CD14-positive monocyte (primary cell): ENCODE measurements at regions not wholly inside any gene's neighbourhood (a gene's known extent, or its start where the extent isn't known, plus 50 kb on each side); places are given as distances from the start of the nearest gene placed in this dataset.

Experiments
- DNase-seq, 3 donors: peaks; one replicate each; pipeline ENCODE4 v3.0.0-alpha.2; 2011 to 2022
- H2AFZ ChIP-seq: 2 replicates; pipeline ENCODE4 v1.6.0; 2012; ENCODE audit warnings: mild to moderate bottlenecking, low read depth, low read length, inconsistent platforms; ENCODE audit not compliant: insufficient read depth, poor library complexity, severe bottlenecking
- H3K27ac ChIP-seq, 2 donors: 1 replicate in 1 of 2; 2 replicates in 1 of 2; pipeline ENCODE4 v1.5.1; 2012 to 2013; ENCODE audit warnings: low read length in 2 of 2, control low read depth in 1 of 2, inconsistent platforms in 1 of 2, low read depth in 1 of 2, mild to moderate bottlenecking in 1 of 2
- H3K27me3 ChIP-seq, 2 donors: one replicate each; pipeline versions ENCODE4 v1.6.0 to v1.6.1; 2011 to 2013; ENCODE audit warnings: low read length in 2 of 2; ENCODE audit not compliant: control insufficient read depth in 2 of 2, insufficient read depth in 2 of 2
- H3K36me3 ChIP-seq, 2 donors: replicated peaks in 1 of 2; 1 replicate in 1 of 2; 2 replicates in 1 of 2; pipeline versions ENCODE4 v1.5.1 to v1.6.1; 2012 to 2013; ENCODE audit warnings: low read length in 2 of 2, control low read depth in 1 of 2, inconsistent platforms in 1 of 2, mild to moderate bottlenecking in 1 of 2; ENCODE audit not compliant: insufficient read depth in 2 of 2, control insufficient read depth in 1 of 2
- H3K4me1 ChIP-seq, 2 donors: 1 replicate in 1 of 2; 2 replicates in 1 of 2; pipeline versions ENCODE4 v1.5.1 to v1.6.1; 2012 to 2013; ENCODE audit warnings: low read length in 2 of 2, control low read depth in 1 of 2, inconsistent platforms in 1 of 2, mild to moderate bottlenecking in 1 of 2, moderate library complexity in 1 of 2; ENCODE audit not compliant: insufficient read depth in 2 of 2, control insufficient read depth in 1 of 2
- H3K4me2 ChIP-seq: replicated peaks from 2 replicates; pipeline ENCODE3; 2012; ENCODE audit warnings: low read length, moderate library complexity, mild to moderate bottlenecking; ENCODE audit not compliant: poor library complexity, severe bottlenecking; ENCODE audit errors: extremely low read depth
- H3K4me3 ChIP-seq, 3 experiments: fragments of 200-600 bp in 1 of 3; sonication (generic) in 1 of 3; replicated peaks in 1 of 3; 1 replicate in 2 of 3; 2 replicates in 1 of 3; pipeline ENCODE4 v1.5.1; 2011 to 2013; ENCODE audit warnings: low read length in 3 of 3, mild to moderate bottlenecking in 3 of 3, control low read depth in 2 of 3, low read depth in 2 of 3, inconsistent platforms in 1 of 3, moderate library complexity in 1 of 3
- H3K79me2 ChIP-seq: 2 replicates; pipeline ENCODE4 v1.6.0; 2012; ENCODE audit warnings: mild to moderate bottlenecking, control low read depth, inconsistent platforms, low read length, moderate library complexity; ENCODE audit not compliant: insufficient read depth
- H3K9ac ChIP-seq: 2 replicates; pipeline ENCODE4 v1.6.0; 2017; ENCODE audit warnings: low read length, mild to moderate bottlenecking; ENCODE audit not compliant: insufficient read depth, poor library complexity, severe bottlenecking
- H3K9me3 ChIP-seq, 2 donors: replicated peaks in 1 of 2; 1 replicate in 1 of 2; 2 replicates in 1 of 2; pipeline versions ENCODE4 v1.5.1 to v1.6.1; 2012 to 2013; ENCODE audit warnings: low read length in 2 of 2, control low read depth in 1 of 2; ENCODE audit not compliant: control insufficient read depth in 1 of 2, insufficient read depth in 1 of 2
- H4K20me1 ChIP-seq: 2 replicates; pipeline ENCODE4 v1.6.0; 2012; ENCODE audit warnings: mild to moderate bottlenecking, low read length, control low read depth, moderate library complexity; ENCODE audit not compliant: insufficient read depth
- H3K27ac Mint-ChIP-seq, 7 donors: one replicate each; pipeline ENCODE4 v1.8.0; 2020; ENCODE audit warnings: mild to moderate bottlenecking in 7 of 7, mixed read lengths in 7 of 7, moderate library complexity in 6 of 7, inconsistent platforms in 2 of 7
- H3K27me3 Mint-ChIP-seq, 3 donors: one replicate each; pipeline ENCODE4 v1.8.0; 2021 to 2022; ENCODE audit warnings: low read depth in 3 of 3, mild to moderate bottlenecking in 3 of 3, mixed read lengths in 3 of 3, moderate library complexity in 3 of 3, inconsistent platforms in 1 of 3
- H3K36me3 Mint-ChIP-seq, 2 donors: one replicate each; pipeline ENCODE4 v1.8.0; 2020; ENCODE audit warnings: mixed read lengths in 2 of 2, inconsistent platforms in 1 of 2, mild to moderate bottlenecking in 1 of 2
- H3K4me1 Mint-ChIP-seq: one replicate; pipeline ENCODE4 v1.8.0; 2020; ENCODE audit warnings: mild to moderate bottlenecking, mixed read lengths
- H3K4me3 Mint-ChIP-seq, 2 donors: one replicate each; pipeline ENCODE4 v1.8.0; 2020; ENCODE audit warnings: mild to moderate bottlenecking in 2 of 2, mixed read lengths in 2 of 2, moderate library complexity in 1 of 2
- H3K9me3 Mint-ChIP-seq, 7 donors: one replicate each; pipeline ENCODE4 v1.8.0; 2020 to 2022; ENCODE audit warnings: mixed read lengths in 7 of 7, mild to moderate bottlenecking in 6 of 7, moderate library complexity in 6 of 7, inconsistent platforms in 2 of 7
- CTCF ChIP-seq: fragments of 200-600 bp; IDR thresholded peaks from one replicate; pipeline ENCODE4 v1.8.0; 2022; ENCODE audit warnings: antibody characterized with exemption, mild to moderate bottlenecking
- WGBS: methylation state at CpG from one replicate; pipeline ENCODE4 v1.1.5; 2013; ENCODE audit warnings: missing lambda C conversion rate; ENCODE audit not compliant: insufficient coverage; 5-methylcytosine and 5-hydroxymethylcytosine counted together
- intact Hi-C, 2 donors: fragments of 100-400 bp; cut with micrococcal nuclease; formaldehyde crosslinking; loops; one replicate each; pipeline versions ENCODE4 v1.15.0 to v1.15.1; 2023

- H3K4me2 ChIP-seq: no peak overlapping the region
- H3K4me3 ChIP-seq: no peak overlapping the region
- no CpG with 5 or more reads among the region's 4 CpGs for WGBS
- no peak overlapping the region for H3K4me3 Mint-ChIP-seq
- no peaks in the 10 kb centered on the region for H3K4me1 ChIP-seq
- H3K79me2 ChIP-seq: no peaks in the 10 kb centered on the region
- no peaks in the 10 kb centered on the region for H3K36me3 Mint-ChIP-seq
- no peak overlapping the region for H2AFZ ChIP-seq
- no peak overlapping the region for H3K27ac ChIP-seq
- no peaks in the 10 kb centered on the region for H3K4me1 Mint-ChIP-seq
- H3K9me3 ChIP-seq: no peaks in the 10 kb centered on the region
- H3K27me3 Mint-ChIP-seq: peaks cover 0 to 5% (median 4%) of the 10 kb centered on the region in 3 donors
- intact Hi-C loops: no loop called here
- no peak overlapping the region for H3K27ac Mint-ChIP-seq
- H3K36me3 ChIP-seq: no peaks in the 10 kb centered on the region
- H3K9ac ChIP-seq: no peak overlapping the region
- no peaks in the 10 kb centered on the region for H4K20me1 ChIP-seq
- H3K27me3 ChIP-seq: peaks cover 2% of the 10 kb centered on the region in 2 donors
- no peak for TF ChIP-seq CTCF
- H3K9me3 Mint-ChIP-seq: peaks cover 0 to 1% (median 0%) of the 10 kb centered on the region in 7 donors
- no peak for DNase-seq
Measured at GRCh38 chr5:112612663-112613062, 125.0 kb upstream of the APC start.

- no peak for TF ChIP-seq CTCF
- H4K20me1 ChIP-seq: no peaks in the 10 kb centered on the region
- H3K27me3 Mint-ChIP-seq: peaks cover 0 to 7% (median 4%) of the 10 kb centered on the region in 3 donors
- H3K36me3 Mint-ChIP-seq: no peaks in the 10 kb centered on the region
- no peak overlapping the region for H3K9ac ChIP-seq
- H3K79me2 ChIP-seq: no peaks in the 10 kb centered on the region
- no peak overlapping the region for H3K4me3 ChIP-seq
- H3K4me1 Mint-ChIP-seq: no peaks in the 10 kb centered on the region
- peaks cover 0 to 1% (median 0%) of the 10 kb centered on the region in 7 donors for H3K9me3 Mint-ChIP-seq
- DNase-seq: no peak
- WGBS: 83% methylated on average over 2 of the region's 4 CpGs
- H3K36me3 ChIP-seq: no peaks in the 10 kb centered on the region
- H3K27ac Mint-ChIP-seq: no peak overlapping the region
- no peak overlapping the region for H3K4me3 Mint-ChIP-seq
- H3K4me2 ChIP-seq: no peak overlapping the region
- intact Hi-C loops: no loop called here
- no peak overlapping the region for H3K27ac ChIP-seq
- H3K27me3 ChIP-seq: peaks cover 0 to 2% of the 10 kb centered on the region in 2 donors
- no peaks in the 10 kb centered on the region for H3K4me1 ChIP-seq
- H3K9me3 ChIP-seq: no peaks in the 10 kb centered on the region
- H2AFZ ChIP-seq: no peak overlapping the region
Measured at GRCh38 chr5:112614285-112614684, 123.4 kb upstream of the APC start.
